ENCODE measurements at regions not wholly inside any gene's neighbourhood (a gene's known extent, or its start where the extent isn't known, plus 50 kb on each side); places are given as distances from the start of the nearest gene placed in this dataset.
"Not testable (repeated sequence)": the region's sequence is repeated elsewhere in the genome, so short reads cannot be mapped to it uniquely, and the experiment has no call there.

DNA sequence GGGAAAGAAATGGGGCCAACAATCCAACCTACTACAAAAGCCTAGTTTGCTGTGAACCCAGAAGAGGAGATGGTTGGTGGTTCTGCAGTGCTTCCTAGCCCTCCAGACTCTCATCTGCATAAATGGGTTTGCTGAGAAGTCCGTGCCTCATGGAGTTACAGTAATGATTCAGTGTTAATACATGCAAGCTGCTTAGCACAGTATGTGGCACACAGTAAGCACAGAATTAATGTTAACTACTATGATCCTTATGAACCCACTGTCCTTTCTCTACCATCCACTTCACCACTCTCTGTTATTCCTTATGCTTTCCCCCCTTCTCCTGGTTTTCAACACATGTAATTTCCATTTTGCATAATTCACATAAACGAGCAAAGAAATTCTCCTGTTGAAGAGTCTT is 100.0 kb downstream of the ACTBL2 start:
- Histone ChIP-seq H3K4me3 (no peak overlapping the region), H3K27ac (no peak overlapping the region)
- no peak for TF ChIP-seq CTCF (IDR thresholded peaks at IDR 0.05)
- no peak for DNase-seq (ENCODE audit: low spot score)

GRCh38 chr5:57370376-57370775 is 112.2 kb downstream of the ACTBL2 start:
- Histone ChIP-seq H3K4me3 (no peak overlapping the region), H3K27ac (no peak overlapping the region)
- no peak for DNase-seq (ENCODE audit: low spot score)
- TF ChIP-seq CTCF (IDR thresholded peaks at IDR 0.05), result no peak

DNA sequence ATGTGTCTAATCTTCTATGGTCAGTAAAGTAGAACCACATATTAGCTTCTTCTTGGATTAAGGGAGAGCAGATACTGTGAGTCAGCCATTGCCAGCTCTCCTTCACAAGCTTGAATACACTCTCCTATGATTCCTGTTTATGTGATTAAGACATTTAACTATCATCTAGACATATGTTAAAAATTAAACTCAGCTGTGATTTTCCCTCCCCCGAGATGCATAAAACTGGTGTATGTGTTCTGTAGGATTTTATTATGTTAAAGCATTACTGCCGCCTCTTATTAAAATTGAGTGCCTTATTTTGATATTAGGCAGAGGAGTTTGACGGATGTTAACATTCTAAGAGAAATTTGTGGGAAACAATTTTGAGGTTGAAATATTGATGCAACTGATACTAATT is 114.6 kb downstream of the ACTBL2 start:
- no peak overlapping the region for H3K4me3 ChIP-seq
- TF ChIP-seq CTCF (IDR thresholded peaks at IDR 0.05), result no peak
- DNase-seq (ENCODE audit: low spot score), result no peak
- no peak overlapping the region for H3K27ac ChIP-seq

DNA sequence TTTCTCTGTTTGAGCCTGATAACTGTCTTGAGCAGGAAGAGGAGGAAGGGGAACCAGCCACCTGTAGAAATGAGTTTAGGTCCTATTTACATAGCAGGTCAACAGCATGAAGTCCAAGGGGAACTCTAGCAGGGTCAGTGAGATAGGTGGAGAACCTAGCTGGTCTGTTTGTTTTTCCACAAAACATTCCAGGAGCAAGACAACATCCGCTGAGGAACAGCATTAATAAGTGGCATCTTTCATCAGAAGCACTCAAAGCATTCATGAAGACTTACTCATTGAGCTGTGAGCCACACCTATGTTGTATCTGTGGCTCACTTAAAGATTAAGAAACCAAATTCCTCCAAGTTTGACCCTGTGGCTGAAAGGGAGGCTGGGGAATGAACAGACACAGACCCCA is 115.9 kb downstream of the ACTBL2 start:
- DNase-seq (ENCODE audit: low spot score), result no peak
- TF ChIP-seq CTCF (IDR thresholded peaks at IDR 0.05), result no peak
- H3K4me3 ChIP-seq, result no peak overlapping the region
- no peak overlapping the region for H3K27ac ChIP-seq

GRCh38 chr5:57362951-57363350 is 119.7 kb downstream of the ACTBL2 start:
- DNase-seq (ENCODE audit: low spot score), result no peak
- TF ChIP-seq CTCF (IDR thresholded peaks at IDR 0.05), result no peak
- H3K27ac ChIP-seq, result no peak overlapping the region
- no peak overlapping the region for H3K4me3 ChIP-seq

GRCh38 chr5:57360871-57361270 is 121.7 kb downstream of the ACTBL2 start:
- no peak for DNase-seq (ENCODE audit: low spot score)
- Histone ChIP-seq H3K27ac (no peak overlapping the region), H3K4me3 (no peak overlapping the region)
- no peak for TF ChIP-seq CTCF (IDR thresholded peaks at IDR 0.05)

DNA sequence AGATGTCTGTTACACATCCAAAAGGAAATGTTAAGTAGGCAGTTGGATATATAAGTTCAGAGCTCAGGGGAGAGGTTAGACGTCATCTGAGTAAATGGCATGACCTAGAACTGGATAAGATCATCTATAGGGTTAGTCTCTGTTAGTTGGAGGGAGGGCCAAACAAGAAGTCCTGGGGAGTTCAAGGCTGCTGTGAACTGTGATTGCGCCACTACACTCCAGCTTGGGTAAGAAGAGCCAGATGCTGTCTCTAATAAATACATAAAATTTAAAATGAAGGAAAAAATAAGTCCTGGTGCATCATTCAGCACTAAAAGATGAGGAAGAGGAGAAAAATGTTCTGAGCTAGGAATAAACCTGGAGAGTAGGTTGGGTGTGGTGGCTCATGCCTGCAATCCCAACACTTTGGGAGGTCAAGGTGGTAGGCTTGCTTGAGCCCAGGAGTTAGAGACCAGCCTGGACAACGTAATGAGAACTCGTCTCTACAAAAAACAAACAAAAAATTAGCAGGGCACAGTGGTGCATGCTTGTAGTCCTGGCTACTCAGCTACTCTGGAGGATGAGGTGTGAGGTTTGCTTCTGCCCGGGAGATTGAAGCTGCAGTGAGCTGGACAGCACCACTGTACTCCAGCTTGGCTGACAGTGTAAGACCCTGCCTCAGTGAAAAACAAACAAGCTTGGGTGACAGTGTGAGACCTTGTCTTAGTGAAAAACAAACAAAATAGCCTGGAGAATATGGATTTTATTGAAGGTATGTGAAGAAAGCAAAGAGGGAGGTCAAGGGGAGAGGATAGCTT is 123.6 kb downstream of the ACTBL2 start:
- DNase-seq (ENCODE audit: low spot score), result no peak
- TF ChIP-seq CTCF (IDR thresholded peaks at IDR 0.05), result no peak
- Histone ChIP-seq H3K4me3 (no peak overlapping the region), H3K27ac (no peak overlapping the region)

DNA sequence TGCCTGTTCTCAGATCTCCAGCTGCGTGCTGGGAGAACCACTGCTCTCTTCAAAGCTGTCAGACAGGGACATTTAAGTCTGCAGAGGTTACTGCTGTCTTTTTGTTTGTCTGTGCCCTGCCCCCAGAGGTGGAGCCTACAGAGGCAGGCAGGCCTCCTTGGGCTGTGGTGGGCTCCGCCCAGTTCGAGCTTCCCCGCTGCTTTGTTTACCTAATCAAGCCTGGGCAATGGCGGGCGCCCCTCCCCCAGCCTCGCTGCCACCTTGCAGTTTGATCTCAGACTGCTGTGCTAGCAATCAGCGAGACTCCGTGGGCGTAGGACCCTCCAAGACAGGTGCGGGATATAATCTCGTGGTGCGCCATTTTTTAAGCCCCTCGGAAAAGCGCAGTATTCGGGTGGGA is 125.8 kb downstream of the ACTBL2 start:
- not testable (repeated sequence) for H3K4me3 ChIP-seq; DNase-seq (ENCODE audit: low spot score); H3K27ac ChIP-seq
